ENCODE measurements at regions not wholly inside any gene's neighbourhood (a gene's known extent, or its start where the extent isn't known, plus 50 kb on each side); places are given as distances from the start of the nearest gene placed in this dataset.
A peak's percentile ranks its signal among the peaks of the same experiment; 100 is the strongest.
"Not testable (repeated sequence)": the region's sequence is repeated elsewhere in the genome, so short reads cannot be mapped to it uniquely, and the experiment has no call there.

DNA sequence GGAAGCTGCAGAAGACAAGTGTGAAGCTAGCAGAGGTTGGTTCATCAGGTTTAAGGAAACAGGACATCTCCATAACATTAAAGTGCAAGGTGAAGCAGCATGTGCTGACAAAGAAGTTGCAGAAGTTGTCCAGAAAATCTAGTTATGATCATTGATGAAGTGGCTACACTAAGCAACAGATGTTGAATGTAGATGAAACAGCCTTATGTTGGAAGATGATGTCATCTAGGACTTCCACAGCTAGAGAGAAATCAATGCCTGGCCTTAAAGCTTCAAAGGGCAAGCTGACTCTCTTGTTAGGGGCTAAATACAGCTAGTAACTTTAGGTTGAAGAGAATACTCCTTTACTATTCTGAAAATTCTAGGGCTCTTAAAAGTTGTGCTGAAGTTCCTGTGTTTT lies 340.2 kb upstream of the SOX9 start:
- POLR2A ChIA-PET: no interaction called here
- Histone ChIP-seq H3K9me3 (no peaks in the 10 kb centered on the region), H3K4me2 (no peak overlapping the region), H3K4me3 (no peak overlapping the region), H3K27ac (no peak overlapping the region), H3K4me1 (0 out of 3 replicates have a peak, but pooled peaks cover 3% of the 10 kb centered on the region)
- CTCF ChIA-PET: interaction anchor here (0.6 kb wide), 1 partner anchor 15 kb away, joined by 4 read pairs; no protein-coding TSS in a partner anchor
- ATAC-seq (no peak), DNase-seq (ENCODE audit: low read depth in 1 of 2, low spot score in 1 of 2) (no peak), FAIRE-seq (no peak)
- TF ChIP-seq RAD21 (conservative IDR thresholded peaks at IDR 0.05 in 1 of 2, IDR thresholded peaks at IDR 0.05 in 1 of 2): no peak
- TF ChIP-seq, protein P1, sequence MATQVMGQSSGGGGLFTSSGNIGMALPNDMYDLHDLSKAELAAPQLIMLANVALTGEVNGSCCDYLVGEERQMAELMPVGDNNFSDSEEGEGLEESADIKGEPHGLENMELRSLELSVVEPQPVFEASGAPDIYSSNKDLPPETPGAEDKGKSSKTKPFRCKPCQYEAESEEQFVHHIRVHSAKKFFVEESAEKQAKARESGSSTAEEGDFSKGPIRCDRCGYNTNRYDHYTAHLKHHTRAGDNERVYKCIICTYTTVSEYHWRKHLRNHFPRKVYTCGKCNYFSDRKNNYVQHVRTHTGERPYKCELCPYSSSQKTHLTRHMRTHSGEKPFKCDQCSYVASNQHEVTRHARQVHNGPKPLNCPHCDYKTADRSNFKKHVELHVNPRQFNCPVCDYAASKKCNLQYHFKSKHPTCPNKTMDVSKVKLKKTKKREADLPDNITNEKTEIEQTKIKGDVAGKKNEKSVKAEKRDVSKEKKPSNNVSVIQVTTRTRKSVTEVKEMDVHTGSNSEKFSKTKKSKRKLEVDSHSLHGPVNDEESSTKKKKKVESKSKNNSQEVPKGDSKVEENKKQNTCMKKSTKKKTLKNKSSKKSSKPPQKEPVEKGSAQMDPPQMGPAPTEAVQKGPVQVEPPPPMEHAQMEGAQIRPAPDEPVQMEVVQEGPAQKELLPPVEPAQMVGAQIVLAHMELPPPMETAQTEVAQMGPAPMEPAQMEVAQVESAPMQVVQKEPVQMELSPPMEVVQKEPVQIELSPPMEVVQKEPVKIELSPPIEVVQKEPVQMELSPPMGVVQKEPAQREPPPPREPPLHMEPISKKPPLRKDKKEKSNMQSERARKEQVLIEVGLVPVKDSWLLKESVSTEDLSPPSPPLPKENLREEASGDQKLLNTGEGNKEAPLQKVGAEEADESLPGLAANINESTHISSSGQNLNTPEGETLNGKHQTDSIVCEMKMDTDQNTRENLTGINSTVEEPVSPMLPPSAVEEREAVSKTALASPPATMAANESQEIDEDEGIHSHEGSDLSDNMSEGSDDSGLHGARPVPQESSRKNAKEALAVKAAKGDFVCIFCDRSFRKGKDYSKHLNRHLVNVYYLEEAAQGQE (IDR thresholded peaks at IDR 0.05): no peak
- no peak for TF ChIP-seq FOXS1 (CRISPR knock-in tag; IDR thresholded peaks at IDR 0.05)
- TF ChIP-seq, protein P2, sequence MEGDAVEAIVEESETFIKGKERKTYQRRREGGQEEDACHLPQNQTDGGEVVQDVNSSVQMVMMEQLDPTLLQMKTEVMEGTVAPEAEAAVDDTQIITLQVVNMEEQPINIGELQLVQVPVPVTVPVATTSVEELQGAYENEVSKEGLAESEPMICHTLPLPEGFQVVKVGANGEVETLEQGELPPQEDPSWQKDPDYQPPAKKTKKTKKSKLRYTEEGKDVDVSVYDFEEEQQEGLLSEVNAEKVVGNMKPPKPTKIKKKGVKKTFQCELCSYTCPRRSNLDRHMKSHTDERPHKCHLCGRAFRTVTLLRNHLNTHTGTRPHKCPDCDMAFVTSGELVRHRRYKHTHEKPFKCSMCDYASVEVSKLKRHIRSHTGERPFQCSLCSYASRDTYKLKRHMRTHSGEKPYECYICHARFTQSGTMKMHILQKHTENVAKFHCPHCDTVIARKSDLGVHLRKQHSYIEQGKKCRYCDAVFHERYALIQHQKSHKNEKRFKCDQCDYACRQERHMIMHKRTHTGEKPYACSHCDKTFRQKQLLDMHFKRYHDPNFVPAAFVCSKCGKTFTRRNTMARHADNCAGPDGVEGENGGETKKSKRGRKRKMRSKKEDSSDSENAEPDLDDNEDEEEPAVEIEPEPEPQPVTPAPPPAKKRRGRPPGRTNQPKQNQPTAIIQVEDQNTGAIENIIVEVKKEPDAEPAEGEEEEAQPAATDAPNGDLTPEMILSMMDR (IDR thresholded peaks at IDR 0.05): no peak

DNA sequence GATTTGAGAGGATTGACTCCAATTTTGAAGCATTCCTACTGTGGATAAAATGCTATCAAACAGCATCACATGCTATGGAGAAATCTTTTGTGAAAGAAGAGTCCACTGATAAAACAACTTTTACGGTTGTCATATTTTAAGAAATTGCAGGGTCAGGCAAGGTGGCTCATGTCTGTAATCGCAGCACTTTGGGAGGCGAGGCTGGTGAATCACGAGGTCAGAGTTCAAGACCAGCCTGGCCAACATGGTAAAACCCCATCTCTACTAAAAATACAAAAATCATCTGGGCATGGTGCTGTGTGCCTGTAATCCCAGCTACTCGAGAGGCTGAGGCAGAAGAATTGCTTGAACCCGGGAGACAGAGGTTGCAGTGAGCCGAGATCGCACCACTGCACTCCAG lies 338.8 kb upstream of the SOX9 start:
- POLR2A ChIA-PET: interaction anchor here (0.7 kb wide), 1 partner anchor 19 kb away, joined by 3 read pairs; no protein-coding TSS in a partner anchor

DNA sequence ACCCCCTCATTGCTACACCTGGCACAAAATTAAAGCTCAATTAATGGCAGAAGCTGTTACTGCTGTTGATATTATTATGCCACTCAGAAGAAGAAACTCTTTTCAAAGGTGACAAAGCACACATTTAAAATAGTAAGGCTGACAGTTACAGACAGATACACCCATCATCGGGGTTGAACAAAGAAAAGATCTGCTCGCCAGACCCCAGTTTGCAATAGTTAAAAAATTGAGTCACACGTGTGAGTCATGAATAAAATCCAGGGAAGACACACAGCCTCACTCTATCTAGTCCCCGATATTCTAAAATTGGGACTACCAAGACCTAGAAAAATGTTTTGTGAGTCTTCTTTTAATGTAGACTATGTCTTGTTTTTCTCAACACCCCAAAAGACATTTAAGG lies 330.0 kb upstream of the SOX9 start:
- Histone ChIP-seq H3K27ac (no peak overlapping the region), H3K9me3 (no peaks in the 10 kb centered on the region), H3K4me3 (no peak overlapping the region), H3K4me2 (peak overlapping the region; percentile 34; the same call in 1 of the 3 replicates), H3K4me1 (no peaks in the 10 kb centered on the region)
- WGBS (ENCODE audit: missing lambda C conversion rate): 6% methylated on average over 4 of the region's 4 CpGs
- ATAC-seq: 0 out of 6 replicates have a peak, but pooled peaks of 1 of the 2 experiments have one; percentile 41
- POLR2A ChIA-PET: no interaction called here
- FAIRE-seq: no peak
- DNase-seq (ENCODE audit: low read depth in 1 of 2, low spot score in 1 of 2): peak in 1 of 2 experiments; percentile 13
- TF ChIP-seq, protein P1 (IDR thresholded peaks at IDR 0.05): no peak
- TF ChIP-seq SMC3 (IDR thresholded peaks at IDR 0.05) (no peak), MAFK (IDR thresholded peaks at IDR 0.05; ENCODE audit: partially characterized antibody) (no peak), HDAC2 (IDR thresholded peaks at IDR 0.05) (no peak), FOSL2 (IDR thresholded peaks at IDR 0.05) (no peak), FOSL2 (CRISPR knock-in tag; IDR thresholded peaks at IDR 0.05) (peak; percentile 12; the same call in 1 of the 2 replicates)
- CTCF ChIA-PET: interaction anchor here (0.8 to 2.0 kb wide), 2 partner anchors 17 to 318 kb away, joined by 3 to 5 read pairs; no protein-coding TSS in a partner anchor

More for the DNA sequence above, 338.8 kb upstream of the SOX9 start:
- ATAC-seq; H3K4me1 ChIP-seq; FAIRE-seq; H3K27ac ChIP-seq; DNase-seq (ENCODE audit: low read depth in 1 of 2, low spot score in 1 of 2); H3K9me3 ChIP-seq; CTCF ChIA-PET; H3K4me3 ChIP-seq; H3K4me2 ChIP-seq: not testable (repeated sequence)
- 46% methylated on average over 8 of the region's 8 CpGs for WGBS (ENCODE audit: missing lambda C conversion rate)
